ENCODE measurements at regions not wholly inside any gene's neighbourhood (a gene's known extent, or its start where the extent isn't known, plus 50 kb on each side); places are given as distances from the start of the nearest gene placed in this dataset.

- TF ChIP-seq CTCF (IDR thresholded peaks at IDR 0.05) (no peak), POLR2A (IDR thresholded peaks at IDR 0.05) (no peak), POLR2AphosphoS5 (IDR thresholded peaks at IDR 0.05) (no peak), EP300 (IDR thresholded peaks at IDR 0.05; ENCODE audit: low read depth) (no peak)
- 80 to 81% methylated on average over 1 of the region's 1 CpG for WGBS, 2 donors (ENCODE audit: low coverage in 1 of 2)
- intact Hi-C loops (cut with DNase I; ENCODE audit: low total_unique reads), result no loop called here
- H3K4me3 ChIP-seq, result no peak overlapping the region
- no peak for DNase-seq
- H3K9me3 ChIP-seq, result no peaks in the 10 kb centered on the region
- H3K4me1 ChIP-seq, result no peaks in the 10 kb centered on the region
- in situ Hi-C loops (cut with MboI; ENCODE audit: low pct_ligation_motif_present in 1 of 4, low pct_unique_long_range_greater_than_20kb in 1 of 4, low sequenced_read_pairs in 3 of 4), result no loop called here
- H3K36me3 ChIP-seq, result no peaks in the 10 kb centered on the region
- no peaks in the 10 kb centered on the region for H3K27me3 ChIP-seq
- no peak overlapping the region for H3K27ac ChIP-seq
Measured at GRCh38 chr20:56851552-56851951, 222.4 kb downstream of the TFAP2C start.

- Histone ChIP-seq H3K27ac (no peak overlapping the region), H3K36me3 (no peaks in the 10 kb centered on the region), H3K9me3 (no peaks in the 10 kb centered on the region), H3K4me1 (peaks cover 8 to 17% (median 12%) of the 10 kb centered on the region in 4 donors), H3K27me3 (no peaks in the 10 kb centered on the region), H3K4me3 (no peak overlapping the region)
- intact Hi-C loops (cut with DNase I; ENCODE audit: low total_unique reads) (no loop called here), in situ Hi-C loops (cut with MboI; ENCODE audit: low pct_ligation_motif_present in 1 of 4, low pct_unique_long_range_greater_than_20kb in 1 of 4, low sequenced_read_pairs in 3 of 4) (no loop called here)
- no peak for DNase-seq
- TF ChIP-seq EP300 (IDR thresholded peaks at IDR 0.05; ENCODE audit: low read depth) (no peak), CTCF (IDR thresholded peaks at IDR 0.05) (no peak), POLR2A (IDR thresholded peaks at IDR 0.05) (no peak), POLR2AphosphoS5 (IDR thresholded peaks at IDR 0.05) (no peak)
- WGBS, 2 donors (ENCODE audit: low coverage in 1 of 2), result 55 to 64% methylated on average over 2 to 7 of the region's 7 CpGs
Measured at GRCh38 chr20:56855708-56856107, 226.6 kb downstream of the TFAP2C start.

GRCh38 chr20:56857950-56858349, 228.8 kb downstream of the TFAP2C start:
- Histone ChIP-seq H3K4me3 (no peak overlapping the region), H3K27ac (peak overlapping the region in 1 of 4 donors; percentile 25), H3K36me3 (no peaks in the 10 kb centered on the region), H3K4me1 (peaks cover 8 to 20% (median 12%) of the 10 kb centered on the region in 4 donors), H3K9me3 (no peaks in the 10 kb centered on the region), H3K27me3 (no peaks in the 10 kb centered on the region)
- TF ChIP-seq POLR2A (IDR thresholded peaks at IDR 0.05) (no peak), EP300 (IDR thresholded peaks at IDR 0.05; ENCODE audit: low read depth) (no peak), CTCF (IDR thresholded peaks at IDR 0.05) (no peak), POLR2AphosphoS5 (IDR thresholded peaks at IDR 0.05) (no peak)
- 70 to 78% methylated on average over 2 to 8 of the region's 8 CpGs for WGBS, 2 donors (ENCODE audit: low coverage in 1 of 2)
- no peak for DNase-seq
- intact Hi-C loops (cut with DNase I; ENCODE audit: low total_unique reads) (no loop called here), in situ Hi-C loops (cut with MboI; ENCODE audit: low pct_ligation_motif_present in 1 of 4, low pct_unique_long_range_greater_than_20kb in 1 of 4, low sequenced_read_pairs in 3 of 4) (no loop called here)

GRCh38 chr20:56859039-56859800, 230.1 kb downstream of the TFAP2C start:
- Histone ChIP-seq H3K9me3 (no peaks in the 10 kb centered on the region), H3K27ac (peak overlapping the region; percentile 54 to 74 (median 62)), H3K27me3 (no peaks in the 10 kb centered on the region), H3K4me1 (peaks cover 8 to 20% (median 12%) of the 10 kb centered on the region in 4 donors), H3K4me3 (no peak overlapping the region), H3K36me3 (no peaks in the 10 kb centered on the region)
- DNase-seq, result no peak
- in situ Hi-C loops (cut with MboI; ENCODE audit: low pct_ligation_motif_present in 1 of 4, low pct_unique_long_range_greater_than_20kb in 1 of 4, low sequenced_read_pairs in 3 of 4), result no loop called here
- intact Hi-C loops (cut with DNase I; ENCODE audit: low total_unique reads), result no loop called here
- TF ChIP-seq CTCF (IDR thresholded peaks at IDR 0.05), result no peak
- TF ChIP-seq EP300 (IDR thresholded peaks at IDR 0.05; ENCODE audit: low read depth), result no peak
- no peak for TF ChIP-seq POLR2AphosphoS5 (IDR thresholded peaks at IDR 0.05)
- TF ChIP-seq POLR2A (IDR thresholded peaks at IDR 0.05), result no peak
- WGBS, 2 donors (ENCODE audit: low coverage in 1 of 2), result 54 to 66% methylated on average over 6 to 13 of the region's 13 CpGs
